GM18870 (cell line): ENCODE measurements at regions not wholly inside any gene's neighbourhood (a gene's known extent, or its start where the extent isn't known, plus 50 kb on each side); places are given as distances from the start of the nearest gene placed in this dataset.
A peak's percentile ranks its signal among the peaks of the same experiment; 100 is the strongest.
"Not testable (repeated sequence)": the region's sequence is repeated elsewhere in the genome, so short reads cannot be mapped to it uniquely, and the experiment has no call there.

ENCODE experiments used
- ATAC-seq: cut with Tn5 transposase; IDR thresholded peaks from one replicate; pipeline ENCODE4 v1.9.1; 2021; ENCODE audit warnings: moderate library complexity; ENCODE audit not compliant: unreplicated experiment

DNA sequence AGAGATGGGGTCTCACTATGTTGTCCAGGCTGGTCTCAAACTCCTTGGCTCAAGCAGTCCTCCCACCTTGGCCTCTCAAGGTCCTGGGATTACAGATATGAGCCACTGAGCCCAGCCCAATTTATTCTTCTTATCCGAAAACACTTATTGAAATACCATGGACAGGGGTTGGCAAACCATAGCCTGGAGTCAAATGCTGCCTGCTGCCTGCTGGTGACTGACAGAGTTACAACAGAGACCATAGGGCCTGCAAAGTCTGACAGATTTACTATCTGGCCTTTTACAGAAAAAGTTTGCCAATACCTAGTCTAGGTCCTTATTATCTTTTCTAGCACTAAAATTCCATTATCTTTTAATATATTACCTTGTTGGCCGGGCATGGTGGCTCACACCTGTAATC, 87.1 kb upstream of the ZNF281 start:
- no peak for ATAC-seq

GRCh38 chr1:200495901-200496300, 86.1 kb upstream of the ZNF281 start:
- no peak for ATAC-seq

- ATAC-seq = no peak
Observed at GRCh38 chr1:200493344-200493743, 83.5 kb upstream of the ZNF281 start.

- ATAC-seq = no peak
Observed at GRCh38 chr1:200491103-200491502, 81.3 kb upstream of the ZNF281 start.

DNA sequence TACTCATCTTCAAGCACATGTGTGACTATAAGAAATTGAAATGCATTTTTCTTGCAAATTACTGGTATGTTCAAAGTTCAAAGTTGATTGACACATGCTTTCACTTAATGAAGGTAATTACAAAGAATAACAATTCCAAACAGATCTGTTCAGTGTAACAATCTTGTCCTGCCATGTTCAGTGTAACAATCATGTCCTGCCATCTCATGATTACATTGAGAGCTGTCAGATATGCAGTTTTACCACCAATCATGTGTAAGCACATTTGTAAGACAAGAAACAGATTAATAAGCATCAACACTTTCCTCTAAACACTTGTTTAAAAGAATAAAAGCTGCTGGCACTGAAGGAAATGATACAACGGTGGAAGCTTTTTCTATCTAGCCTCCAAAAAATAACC, 80.3 kb upstream of the ZNF281 start:
- ATAC-seq = no peak

DNA sequence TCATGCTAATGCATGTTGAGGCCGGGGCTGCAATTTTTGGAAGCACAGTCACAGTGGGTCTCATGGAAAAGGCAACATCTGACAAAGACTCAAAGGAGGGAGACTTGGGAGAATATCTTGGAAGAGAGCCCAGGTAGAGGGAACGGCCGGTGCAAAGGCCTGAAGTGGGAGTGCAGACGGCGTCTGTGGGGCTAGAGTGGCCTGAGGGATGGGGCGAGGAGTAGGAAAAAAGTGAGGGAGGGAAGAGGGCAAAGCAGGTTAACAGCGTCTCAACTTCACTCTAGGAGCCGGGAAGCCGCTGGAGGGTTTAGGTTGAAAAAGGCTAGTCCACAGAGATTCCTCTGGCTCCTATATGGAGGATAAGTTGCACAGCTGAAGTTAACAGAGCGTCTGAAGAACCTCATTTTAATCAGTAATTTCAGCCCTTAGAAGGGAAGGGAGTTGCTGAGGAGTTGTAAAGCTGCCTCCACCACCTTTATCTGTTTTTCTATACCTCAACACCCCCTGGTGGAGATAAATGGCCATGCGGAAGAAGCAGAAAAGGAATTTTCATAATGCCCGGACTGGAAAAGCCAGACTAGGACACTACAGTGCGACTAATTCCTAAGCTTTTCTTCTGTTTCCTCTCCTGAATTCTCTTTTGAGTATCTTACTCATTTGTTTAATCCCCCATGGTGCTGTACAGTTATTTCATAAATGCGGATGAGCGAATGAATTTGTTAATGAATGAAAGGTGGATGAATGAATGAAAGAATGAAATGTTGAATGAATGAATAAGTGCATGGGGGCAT, 78.7 kb upstream of the ZNF281 start:
- ATAC-seq = peak; percentile 57

- no peak for ATAC-seq
Observed at GRCh38 chr1:200487650-200488049, 77.8 kb upstream of the ZNF281 start.

DNA sequence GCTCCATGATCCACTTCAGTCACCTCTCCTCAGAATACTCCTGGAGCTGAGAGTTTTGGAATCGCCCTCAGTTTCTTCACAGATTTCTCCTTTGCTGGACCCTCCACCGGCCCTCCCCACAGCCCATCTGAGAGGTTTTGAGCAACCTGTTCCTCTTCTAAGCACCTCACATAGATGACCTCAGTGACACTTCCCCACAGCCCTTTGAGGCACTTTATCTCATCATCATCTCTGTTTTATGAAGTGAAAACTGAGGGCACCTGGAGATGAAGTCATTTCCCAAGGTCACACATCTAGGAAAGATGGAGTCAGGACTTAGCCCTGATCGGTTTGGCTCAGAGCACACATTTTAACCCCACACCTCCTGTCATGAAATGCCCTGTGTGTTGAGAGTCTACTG, 76.8 kb upstream of the ZNF281 start:
- no peak for ATAC-seq

DNA sequence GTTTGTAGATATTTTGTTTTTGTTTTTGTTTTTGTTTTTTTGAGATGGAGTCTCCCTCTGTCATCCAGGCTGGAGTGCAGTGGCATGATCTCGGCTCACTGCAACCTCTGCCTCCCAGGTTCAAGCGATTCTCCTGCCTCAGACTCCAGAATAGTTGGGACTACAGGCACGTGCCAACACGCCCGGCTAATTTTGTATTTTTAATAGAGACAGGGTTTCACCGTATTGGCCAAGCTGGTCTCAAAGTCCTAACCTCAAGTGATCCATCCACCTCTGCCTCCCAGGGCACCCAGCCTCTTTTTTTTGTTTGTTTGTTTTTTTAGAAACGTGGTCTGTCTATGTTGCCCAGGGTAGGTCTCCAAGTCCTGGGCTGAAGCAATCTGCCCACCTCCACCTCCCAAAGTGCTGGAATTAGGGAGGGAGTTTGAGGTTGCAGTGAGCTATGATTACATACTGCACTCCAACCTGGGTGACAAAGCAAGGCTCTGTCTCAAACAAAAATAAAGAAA, 74.7 kb upstream of the ZNF281 start:
- ATAC-seq = not testable (repeated sequence)

GRCh38 chr1:200483491-200484143, 73.8 kb upstream of the ZNF281 start:
- ATAC-seq = peak; percentile 99

GRCh38 chr1:200480964-200481363, 71.1 kb upstream of the ZNF281 start:
- ATAC-seq = no peak

- ATAC-seq = no peak
Observed at GRCh38 chr1:200479816-200480215, 70.0 kb upstream of the ZNF281 start.

GRCh38 chr1:200478945-200479558, 69.2 kb upstream of the ZNF281 start:
- ATAC-seq = no peak

- no peak for ATAC-seq
Observed at GRCh38 chr1:200478239-200478623, 68.4 kb upstream of the ZNF281 start.

DNA sequence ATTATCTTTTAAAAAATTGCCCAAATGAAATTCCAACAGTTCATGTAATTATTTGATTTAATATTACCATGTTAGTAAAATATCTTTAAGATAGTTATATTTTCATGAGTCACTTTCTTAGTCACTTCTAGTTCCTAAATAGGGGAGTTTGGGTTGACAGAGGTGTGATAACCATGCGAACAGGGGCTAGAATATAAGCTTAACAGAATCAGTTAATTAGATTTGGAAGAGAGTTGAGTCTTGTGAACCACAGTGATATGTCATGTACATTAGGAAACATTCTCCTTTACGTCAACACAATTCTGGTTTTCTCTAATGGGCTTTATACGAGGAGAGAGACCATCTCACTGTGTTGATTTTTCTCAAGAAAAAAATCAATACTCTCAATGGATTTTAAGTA, 64.8 kb upstream of the ZNF281 start:
- no peak for ATAC-seq

GRCh38 chr1:200473698-200474371, 64.0 kb upstream of the ZNF281 start:
- peak; percentile 77 for ATAC-seq

DNA sequence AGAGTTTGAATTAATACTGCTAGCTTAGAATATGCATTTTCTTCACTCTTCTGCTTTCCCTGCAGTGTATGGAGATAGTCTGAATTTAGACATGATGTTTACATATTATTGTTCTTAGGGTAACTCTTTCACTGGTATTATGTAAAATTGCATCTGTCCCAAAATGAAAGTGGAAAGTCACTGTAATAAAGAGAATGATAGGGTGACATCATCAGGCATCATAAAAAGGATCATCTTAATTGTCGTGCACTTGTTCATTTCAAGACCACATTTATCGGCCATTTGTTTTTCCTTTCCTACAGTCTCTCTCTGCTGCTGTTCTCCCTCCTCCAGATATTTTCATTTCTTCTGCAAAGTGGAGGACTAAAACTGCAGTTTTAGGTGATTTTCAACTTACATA, 61.9 kb upstream of the ZNF281 start:
- ATAC-seq = no peak

DNA sequence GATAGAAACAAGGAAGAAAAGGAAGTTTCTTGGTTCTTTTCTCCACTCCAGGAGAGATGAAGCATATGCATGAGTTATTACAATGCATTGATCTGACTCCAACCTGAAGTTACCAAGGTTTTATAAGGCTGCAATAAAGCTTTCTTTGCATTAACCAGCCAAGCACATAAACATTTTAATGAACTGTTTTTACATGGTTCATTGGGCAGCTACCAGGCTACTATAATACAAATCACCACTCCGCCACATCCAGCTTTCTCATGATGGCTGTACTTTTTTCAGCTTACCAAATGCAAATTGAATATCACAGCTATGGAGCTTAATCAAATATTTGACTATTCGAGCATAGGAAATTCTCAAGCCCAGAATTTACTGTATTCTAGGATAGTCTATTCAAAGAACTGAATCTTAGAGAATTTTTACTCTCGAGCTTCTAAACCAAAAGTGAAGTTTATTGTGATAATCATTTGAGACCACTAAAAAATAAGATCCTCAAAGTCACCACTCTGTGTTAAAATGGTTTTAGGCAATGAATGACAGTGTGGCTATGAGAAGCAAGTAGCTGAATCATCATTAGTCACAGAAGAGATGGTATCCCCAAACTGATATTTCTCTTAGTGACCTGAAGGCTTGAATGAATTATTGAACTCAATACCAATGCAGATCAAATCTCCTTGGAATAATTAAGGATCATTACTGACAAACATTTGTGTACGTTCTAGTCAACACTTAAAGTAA, 58.6 kb upstream of the ZNF281 start:
- ATAC-seq = no peak

DNA sequence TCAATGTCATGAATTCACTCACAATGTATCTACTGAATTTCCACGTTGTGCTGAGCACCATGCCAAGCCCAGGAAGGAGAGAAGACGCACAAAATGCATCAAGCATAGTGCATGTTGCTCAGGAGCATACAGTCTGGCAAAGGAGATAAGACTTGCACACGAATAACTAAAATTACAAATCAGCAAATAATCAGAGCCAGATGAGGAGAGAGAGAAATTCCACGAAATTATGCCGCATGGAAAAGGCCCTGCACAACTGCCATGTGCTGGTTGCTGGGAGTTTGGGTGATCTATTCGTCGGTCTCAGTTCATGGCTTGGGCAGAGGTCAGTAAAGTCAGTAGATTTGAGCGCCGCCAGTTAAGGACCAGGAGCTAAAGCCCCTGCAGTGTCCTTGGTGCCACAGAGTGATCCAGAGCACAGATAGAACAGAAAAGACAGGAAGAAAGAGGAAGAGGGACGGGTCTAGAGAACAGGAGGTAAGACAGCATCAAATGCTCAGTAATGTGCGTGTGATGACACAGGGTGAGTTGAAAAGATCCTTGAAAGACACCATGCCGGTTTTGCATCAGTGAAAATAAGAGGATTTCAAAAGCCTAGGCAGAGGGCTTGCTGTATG, 55.1 kb upstream of the ZNF281 start:
- no peak for ATAC-seq
